Right lobe of liver (tissue), 4 donors: ENCODE measurements at regions not wholly inside any gene's neighbourhood (a gene's known extent, or its start where the extent isn't known, plus 50 kb on each side); places are given as distances from the start of the nearest gene placed in this dataset.

Experiments
- CTCF ChIP-seq, 4 donors: fragments of 200-600 bp in 3 of 4; fragments of 450-650 bp in 1 of 4; IDR thresholded peaks; one replicate each; pipeline versions ENCODE4 v1.5.1 to v1.8.0; 2016 to 2022; ENCODE audit warnings: antibody characterized with exemption in 4 of 4, mild to moderate bottlenecking in 2 of 4
- POLR2A ChIP-seq: fragments of 450-650 bp; IDR thresholded peaks from one replicate; pipeline ENCODE4 v1.6.1; 2017; ENCODE audit warnings: antibody characterized with exemption, mild to moderate bottlenecking
- donor health status: DM: no; HTN: no; CAD: no.
- donor health status: DM: no; HTN: no; CAD: no.
- donor health status: DM: no; HTN: yes; CAD: no.

- TF ChIP-seq POLR2A (no peak), CTCF (IDR thresholded peaks at IDR 0.05) (no peak)
Measured at GRCh38 chrX:43450355-43450754, 205.7 kb upstream of the MAOA start.
